HepG2 (cell line): ENCODE measurements at regions not wholly inside any gene's neighbourhood (a gene's known extent, or its start where the extent isn't known, plus 50 kb on each side); places are given as distances from the start of the nearest gene placed in this dataset.

Experiments used
- ATAC-seq: fragments of 200-7000 bp; cut with Tn5 transposase; 3 replicates; pipeline ENCODE4 v1.9.1; 2020; ENCODE audit warnings: mild to moderate bottlenecking, moderate library complexity
- BruUV-seq: library from RNA; stranded (reverse); fragments of 400-500 nt; replicated peaks from 2 replicates; lab custom pipeline; 2021; lab: Mats Ljungman, UMichigan
- CTCF ChIA-PET: fragments of 300-600 bp; formaldehyde crosslinking; extraction: SDS; loops from one replicate; lab custom pipeline; 2021; ENCODE audit warnings: low total read pairs, inconsistent platforms, low intra/inter-chr PET ratio; lab: Yijun Ruan, JAX
- POLR2A ChIA-PET: fragments of 350-600 bp; sonication (Branson Sonifier 250); formaldehyde crosslinking; loops from one replicate; lab custom pipeline; 2020; ENCODE audit warnings: antibody characterized with exemption, inconsistent platforms; lab: Yijun Ruan, JAX
- DNase-seq: peaks from one replicate; pipeline ENCODE4 v3.0.0-alpha.2; 2015; ENCODE audit warnings: low spot score
- FAIRE-seq: peaks from 3 replicates; lab custom pipeline; 2011; peaks lifted over from hg19 to GRCh38; lab: Jason Lieb, UNC
- H2AFZ ChIP-seq: one replicate; pipeline ENCODE4 v1.6.1; 2011; ENCODE audit warnings: low read length, inconsistent platforms
- H3K27ac ChIP-seq: fragments of 300-600 bp; 3 replicates; pipeline ENCODE4 v1.8.0; 2011; ENCODE audit warnings: mixed run types, mild to moderate bottlenecking, mixed read lengths, low read length, inconsistent platforms; ENCODE audit not compliant: insufficient read depth; ENCODE audit errors: extremely low read length
- H3K27me3 ChIP-seq, 2 experiments: fragments of 200-600 bp in 1 of 2; 2 replicates in 1 of 2; 3 replicates in 1 of 2; pipeline versions ENCODE4 v1.6.0 to v1.8.0; 2011; ENCODE audit warnings: low read length in 2 of 2, mild to moderate bottlenecking in 2 of 2, moderate library complexity in 2 of 2, inconsistent platforms in 1 of 2; ENCODE audit not compliant: insufficient read depth in 2 of 2, control insufficient read depth in 1 of 2
- H3K36me3 ChIP-seq, 2 experiments: fragments of 200-600 bp in 1 of 2; replicated peaks in 1 of 2; 2 replicates in 1 of 2; 3 replicates in 1 of 2; pipeline versions ENCODE4 v1.5.1 to v1.8.0; 2011; ENCODE audit warnings: low read length in 2 of 2, inconsistent platforms in 1 of 2; ENCODE audit not compliant: insufficient read depth in 2 of 2, control insufficient read depth in 1 of 2
- H3K4me1 ChIP-seq: 2 replicates; pipeline ENCODE4 v1.5.1; 2012; ENCODE audit warnings: low read length, inconsistent platforms; ENCODE audit not compliant: insufficient read depth
- H3K4me2 ChIP-seq: 2 replicates; pipeline ENCODE4 v1.6.0; 2011; ENCODE audit warnings: low read depth, low read length, inconsistent platforms
- H3K4me3 ChIP-seq, 3 experiments: fragments of 200-600 bp in 1 of 3; sonication (generic), shearing (Covaris generic) in 1 of 3; replicated peaks in 1 of 3; 2 replicates each; pipeline ENCODE4 v1.5.1; 2011 to 2016; ENCODE audit warnings: low read length in 3 of 3, inconsistent platforms in 2 of 3, low read depth in 2 of 3, mild to moderate bottlenecking in 2 of 3, control low read depth in 1 of 3, mixed read lengths in 1 of 3; ENCODE audit not compliant: insufficient read depth in 1 of 3
- H3K79me2 ChIP-seq: one replicate; pipeline ENCODE4 v1.6.1; 2011; ENCODE audit warnings: low read length, inconsistent platforms; ENCODE audit not compliant: insufficient read depth
- H3K9ac ChIP-seq: 2 replicates; pipeline ENCODE4 v1.6.0; 2011; ENCODE audit warnings: mild to moderate bottlenecking, low read depth, low read length, inconsistent platforms; ENCODE audit not compliant: insufficient read depth
- H3K9me3 ChIP-seq: 2 replicates; pipeline ENCODE4 v1.5.1; 2012; ENCODE audit warnings: mild to moderate bottlenecking, low read length
- H4K20me1 ChIP-seq: 2 replicates; pipeline ENCODE4 v1.6.0; 2011; ENCODE audit warnings: inconsistent platforms, mild to moderate bottlenecking, low read length, moderate library complexity; ENCODE audit not compliant: insufficient read depth
- CEBPZ ChIP-seq: IDR thresholded peaks from 2 replicates; pipeline ENCODE4 v1.6.1; 2012; ENCODE audit warnings: low read length, improper control_type of control experiment
- GFI1 ChIP-seq: sonication (generic); formaldehyde crosslinking; IDR thresholded peaks from 2 replicates; pipeline ENCODE4 v1.5.0; 2020; ENCODE audit warnings: missing genetic modification reagents, mild to moderate bottlenecking, borderline replicate concordance
- MBD4 ChIP-seq: IDR thresholded peaks from 2 replicates; pipeline ENCODE4 v1.6.1; 2012; ENCODE audit warnings: low read length, inconsistent platforms, borderline replicate concordance
- MED8 ChIP-seq: sonication (generic); formaldehyde crosslinking; IDR thresholded peaks from 2 replicates; pipeline ENCODE4 v1.8.1; 2023; ENCODE audit warnings: mild to moderate bottlenecking, missing genetic modification reagents; ENCODE audit not compliant: insufficient replicate concordance
- MEF2D ChIP-seq: sonication (generic); formaldehyde crosslinking; IDR thresholded peaks from 2 replicates; pipeline ENCODE4 v1.5.1; 2020; ENCODE audit warnings: mild to moderate bottlenecking, missing genetic modification reagents
- MXD3 ChIP-seq: IDR thresholded peaks from 2 replicates; pipeline ENCODE4 v1.6.1; 2016; ENCODE audit warnings: mild to moderate bottlenecking, missing biosample characterization, missing genetic modification reagents
- SALL2 ChIP-seq: sonication (generic); formaldehyde crosslinking; IDR thresholded peaks from 2 replicates; pipeline ENCODE4 v1.8.1; 2023; ENCODE audit warnings: mild to moderate bottlenecking, missing genetic modification reagents, inconsistent platforms
- SP2 ChIP-seq: sonication (generic); formaldehyde crosslinking; IDR thresholded peaks from 2 replicates; pipeline ENCODE4 v1.5.1; 2020; ENCODE audit warnings: mild to moderate bottlenecking, missing genetic modification reagents
- SPEN ChIP-seq: sonication (generic); formaldehyde crosslinking; IDR thresholded peaks from 2 replicates; pipeline ENCODE4 v1.5.1; 2020; ENCODE audit warnings: low read depth, mild to moderate bottlenecking, missing genetic modification reagents
- ZNF180 ChIP-seq: sonication (generic); formaldehyde crosslinking; IDR thresholded peaks from 2 replicates; pipeline ENCODE4 v1.4.0; 2020; ENCODE audit warnings: low read depth, missing genetic modification reagents, borderline replicate concordance
- ZNF331 ChIP-seq: sonication (generic); formaldehyde crosslinking; IDR thresholded peaks from 2 replicates; pipeline ENCODE4 v1.4.0; 2020; ENCODE audit warnings: missing genetic modification reagents
- ZNF407 ChIP-seq: sonication (generic); formaldehyde crosslinking; IDR thresholded peaks from one replicate; pipeline ENCODE4 v1.5.1; 2020; ENCODE audit warnings: mild to moderate bottlenecking, missing genetic modification reagents; ENCODE audit errors: not compliant biosample characterization
- ZSCAN25 ChIP-seq: sonication (generic); formaldehyde crosslinking; IDR thresholded peaks from 2 replicates; pipeline ENCODE4 v1.8.0; 2022; ENCODE audit warnings: mild to moderate bottlenecking, missing genetic modification reagents
- WGBS: methylation state at CpG from one replicate; pipeline ENCODE4 v1.1.6; 2017; ENCODE audit warnings: low lambda C conversion rate; 5-methylcytosine and 5-hydroxymethylcytosine counted together
- in situ Hi-C: cut with HindIII; loops from 2 replicates; pipeline ENCODE4 v1.10.0; 2017; ENCODE audit warnings: low pct_unique_long_range_greater_than_20kb; ENCODE audit not compliant: extremely low pct_ligation_motif_present
- intact Hi-C: fragments of 100-400 bp; cut with micrococcal nuclease; formaldehyde crosslinking; loops from one replicate; pipeline ENCODE4 v1.10.0; 2022; ENCODE audit not compliant: unreplicated experiment

- TF ChIP-seq ZNF407 (CRISPR knock-in tag) (no peak), SALL2 (CRISPR knock-in tag) (no peak), MEF2D (CRISPR knock-in tag) (no peak)
These were observed 69.1 kb upstream of the CACNA2D3 start (continued) for GRCh38 chr3:54053211-54053610.

- in situ Hi-C loops (no loop called here), intact Hi-C loops (no loop called here)
- Histone ChIP-seq H3K4me3 (no peak overlapping the region), H2AFZ (no peak overlapping the region), H3K4me1 (no peaks in the 10 kb centered on the region), H3K79me2 (no peaks in the 10 kb centered on the region), H3K4me2 (no peak overlapping the region), H3K9me3 (no peaks in the 10 kb centered on the region), H3K27ac (no peak overlapping the region), H3K36me3 (no peaks in the 10 kb centered on the region), H4K20me1 (no peaks in the 10 kb centered on the region), H3K9ac (no peak overlapping the region), H3K27me3 (peaks cover 1 to 7% of the 10 kb centered on the region in 2 experiments; a peak in 1 of 5 replicates)
- ATAC-seq (no peak), DNase-seq (no peak), FAIRE-seq (no peak)
- ChIA-PET CTCF (no interaction called here), POLR2A (no interaction called here)
- no TSS peak for BruUV-seq
- WGBS = 43% methylated on average over 5 of the region's 5 CpGs
- TF ChIP-seq GFI1 (CRISPR knock-in tag) (no peak), SP2 (CRISPR knock-in tag) (no peak), ZNF331 (no peak), MXD3 (CRISPR knock-in tag) (no peak), MBD4 (no peak), SPEN (CRISPR knock-in tag) (no peak), MED8 (CRISPR knock-in tag) (no peak), ZNF180 (no peak), CEBPZ (no peak), ZSCAN25 (CRISPR knock-in tag) (no peak)
These were observed 74.8 kb upstream of the CACNA2D3 start for GRCh38 chr3:54047568-54047967.
